A549 (cell line): ENCODE measurements at regions not wholly inside any gene's neighbourhood (a gene's known extent, or its start where the extent isn't known, plus 50 kb on each side); places are given as distances from the start of the nearest gene placed in this dataset.

Source experiments
- ATAC-seq, 2 experiments: fragments of 200-7000 bp in 1 of 2; fragments of >200 bp in 1 of 2; cut with Nextera tagmentation in 1 of 2; cut with Tn5 transposase in 1 of 2; 3 replicates each; pipeline versions ENCODE4 v1.8.0 to v1.9.1; 2018 to 2020; ENCODE audit warnings: mild to moderate bottlenecking in 1 of 2, moderate library complexity in 1 of 2
- CTCF ChIA-PET: fragments of 300-600 bp; sonication (Branson Sonifier 250); formaldehyde crosslinking; extraction: SDS; loops from one replicate; lab custom pipeline; 2021; ENCODE audit warnings: antibody characterized with exemption, inconsistent platforms; lab: Yijun Ruan, JAX
- POLR2A ChIA-PET: fragments of 350-600 bp; formaldehyde crosslinking; extraction: SDS; loops from one replicate; lab custom pipeline; 2021; ENCODE audit warnings: antibody characterized with exemption, inconsistent platforms; lab: Yijun Ruan, JAX
- DNase-seq, 2 experiments: peaks; one replicate each; pipeline versions ENCODE4 v3.0.0 to v3.0.0-alpha.2; 2011 to 2016; ENCODE audit warnings: low read depth in 1 of 2, low spot score in 1 of 2
- FAIRE-seq: peaks from 2 replicates; lab custom pipeline; 2011; peaks lifted over from hg19 to GRCh38; lab: Jason Lieb, UNC
- H3K27ac ChIP-seq, 2 experiments: fragments of >200 bp; sonication (Bioruptor Twin); formaldehyde crosslinking; 3 replicates each; pipeline ENCODE4 v1.5.1; 2016 to 2017
- H3K4me1 ChIP-seq: fragments of >200 bp; sonication (Bioruptor Twin); formaldehyde crosslinking; 3 replicates; pipeline ENCODE4 v1.6.1; 2016
- H3K4me2 ChIP-seq: fragments of >200 bp; sonication (Bioruptor Twin); formaldehyde crosslinking; 3 replicates; pipeline ENCODE4 v1.6.1; 2016
- H3K4me3 ChIP-seq: fragments of >200 bp; sonication (Bioruptor Twin); formaldehyde crosslinking; 3 replicates; pipeline ENCODE4 v1.5.1; 2016
- H3K9me3 ChIP-seq: fragments of >200 bp; sonication (Bioruptor Twin); formaldehyde crosslinking; 3 replicates; pipeline ENCODE4 v1.6.1; 2016
- BCL3 ChIP-seq: fragments of >200 bp; sonication (Bioruptor Twin); formaldehyde crosslinking; IDR thresholded peaks from 3 replicates; pipeline ENCODE4 v1.6.1; 2016
- CHD2 ChIP-seq: fragments of 150-350 bp; IDR thresholded peaks from 2 replicates; pipeline ENCODE4 v1.6.1; 2014; ENCODE audit warnings: low read length; ENCODE audit not compliant: partially characterized antibody
- CHD4 ChIP-seq: fragments of 200-600 bp; sonication (generic); IDR thresholded peaks from 2 replicates; pipeline ENCODE4 v1.6.1; 2016; ENCODE audit warnings: antibody characterized with exemption, mild to moderate bottlenecking, borderline replicate concordance
- EHF ChIP-seq: fragments of 250-450 bp; sonication (Bioruptor Pico); IDR thresholded peaks from 2 replicates; pipeline ENCODE4 v1.5.0; 2020; ENCODE audit warnings: mild to moderate bottlenecking
- EHMT2 ChIP-seq: fragments of 200-600 bp; sonication (generic); IDR thresholded peaks from 2 replicates; pipeline ENCODE4 v1.6.1; 2016; ENCODE audit warnings: antibody characterized with exemption, low read depth, mild to moderate bottlenecking, moderate library complexity
- ESRRA ChIP-seq: fragments of 150-350 bp; IDR thresholded peaks from 2 replicates; pipeline ENCODE4 v1.6.1; 2014; ENCODE audit warnings: mild to moderate bottlenecking, low read length, borderline replicate concordance
- FOSB ChIP-seq: fragments of 250-450 bp; sonication (Bioruptor Pico); IDR thresholded peaks from 2 replicates; pipeline ENCODE4 v1.5.0; 2020; ENCODE audit warnings: mild to moderate bottlenecking, moderate library complexity
- FOXS1 ChIP-seq: fragments of 250-450 bp; sonication (Bioruptor Pico); IDR thresholded peaks from 2 replicates; pipeline ENCODE4 v1.5.0; 2020; ENCODE audit warnings: mild to moderate bottlenecking, moderate library complexity
- GATA3 ChIP-seq: IDR thresholded peaks from 2 replicates; pipeline ENCODE4 v1.6.1; 2012; ENCODE audit warnings: borderline replicate concordance
- HES2 ChIP-seq: fragments of >200 bp; sonication (Bioruptor Twin); formaldehyde crosslinking; IDR thresholded peaks from 2 replicates; pipeline ENCODE4 v1.6.1; 2016
- HMGXB4 ChIP-seq: fragments of 250-450 bp; sonication (Bioruptor Pico); IDR thresholded peaks from 2 replicates; pipeline ENCODE4 v1.5.0; 2021; ENCODE audit warnings: mild to moderate bottlenecking, moderate library complexity, borderline replicate concordance
- JUN ChIP-seq, 2 experiments: fragments of >200 bp; sonication (Bioruptor Twin); formaldehyde crosslinking; IDR thresholded peaks; 2 replicates in 1 of 2; 3 replicates in 1 of 2; pipeline ENCODE4 v1.6.1; 2016 to 2017
- JUNB ChIP-seq: fragments of >200 bp; sonication (Bioruptor Twin); formaldehyde crosslinking; IDR thresholded peaks from 2 replicates; pipeline ENCODE4 v1.6.1; 2016
- MAFK ChIP-seq: fragments of 450-650 bp; IDR thresholded peaks from 2 replicates; pipeline ENCODE4 v1.6.1; 2014; ENCODE audit not compliant: partially characterized antibody
- MAZ ChIP-seq: fragments of 150-350 bp; IDR thresholded peaks from 2 replicates; pipeline ENCODE4 v1.6.1; 2014; ENCODE audit warnings: antibody characterized with exemption, low read depth, low read length, borderline replicate concordance
- POLR2AphosphoS2 ChIP-seq: conservative IDR thresholded peaks from 2 replicates; pipeline ENCODE4 v1.6.1; 2012; ENCODE audit warnings: low read length, improper control_type of control experiment, inconsistent platforms
- REST ChIP-seq: fragments of 200-600 bp; sonication (generic); IDR thresholded peaks from 2 replicates; pipeline ENCODE4 v1.6.1; 2016; ENCODE audit warnings: antibody characterized with exemption, mild to moderate bottlenecking, moderate library complexity
- RNF2 ChIP-seq: fragments of 200-600 bp; sonication (generic); IDR thresholded peaks from 2 replicates; pipeline ENCODE4 v1.6.1; 2016; ENCODE audit warnings: low read depth, mild to moderate bottlenecking, antibody characterized with exemption, moderate library complexity, borderline replicate concordance
- TP53 ChIP-seq: fragments of 250-450 bp; sonication (Bioruptor Pico); IDR thresholded peaks from 2 replicates; pipeline ENCODE4 v1.5.0; 2021; ENCODE audit warnings: mild to moderate bottlenecking, moderate library complexity
- WGBS: methylation state at CpG from one replicate; pipeline ENCODE4 v1.1.6; 2017; ENCODE audit errors: missing lambda C conversion rate; 5-methylcytosine and 5-hydroxymethylcytosine counted together

GRCh38 chr2:221786297-221786926 is 214.3 kb upstream of the EPHA4 start:
- POLR2A ChIA-PET, result no interaction called here

GRCh38 chr2:221780281-221780688 is 208.2 kb upstream of the EPHA4 start:
- DNase-seq (peak in 1 of 2 experiments; percentile 14), FAIRE-seq (no peak), ATAC-seq (peak; percentile 24 to 53; a peak in 3 of 6 replicates)
- CTCF ChIA-PET, result interaction anchor here (0.7 kb wide), 1 partner anchor 766 kb away, joined by 3 read pairs; no protein-coding TSS in a partner anchor
- Histone ChIP-seq H3K9me3 (no peaks in the 10 kb centered on the region), H3K4me3 (no peak overlapping the region), H3K4me2 (peak overlapping the region; percentile 47), H3K27ac (peak overlapping the region; percentile 7 to 43; a peak in 3 of 6 replicates), H3K4me1 (peaks cover 17% of the 10 kb centered on the region)
- 63% methylated on average over 1 of the region's 1 CpG for WGBS
- TF ChIP-seq GATA3, result no peak
- TF ChIP-seq HMGXB4 (CRISPR knock-in tag), result no peak
- TF ChIP-seq BCL3, result no peak
- no peak for TF ChIP-seq HES2
- TF ChIP-seq FOXS1, result no peak
- TF ChIP-seq EHMT2, result no peak
- POLR2A ChIA-PET, result no interaction called here

More at GRCh38 chr2:221786297-221786926, 214.3 kb upstream of the EPHA4 start:
- Histone ChIP-seq H3K4me1 (no peaks in the 10 kb centered on the region), H3K4me3 (no peak overlapping the region), H3K9me3 (no peaks in the 10 kb centered on the region), H3K27ac (no peak overlapping the region)
- 45% methylated on average over 5 of the region's 5 CpGs for WGBS
- CTCF ChIA-PET, result no interaction called here
- ATAC-seq, result no peak
- FAIRE-seq, result no peak
- no peak for DNase-seq
- no peak for TF ChIP-seq MAZ
- no peak for TF ChIP-seq ESRRA
- no peak for TF ChIP-seq RNF2
- TF ChIP-seq FOSB (CRISPR knock-in tag), result no peak
- no peak for TF ChIP-seq POLR2AphosphoS2
- TF ChIP-seq MAFK, result no peak
- TF ChIP-seq, all 56 proteins: peak for 0
- H3K4me2 ChIP-seq, result no peak overlapping the region

GRCh38 chr2:221779614-221780067 is 207.5 kb upstream of the EPHA4 start:
- peak in 1 of 2 experiments; percentile 50 for DNase-seq
- no peak overlapping the region for H3K4me3 ChIP-seq
- POLR2A ChIA-PET, result no interaction called here
- H3K4me1 ChIP-seq, result peaks cover 17% of the 10 kb centered on the region
- no peaks in the 10 kb centered on the region for H3K9me3 ChIP-seq
- no peak for TF ChIP-seq JUNB
- TF ChIP-seq EHF, result no peak
- TF ChIP-seq JUN (IDR thresholded peaks at IDR 0.05), result no peak
- TF ChIP-seq HMGXB4 (CRISPR knock-in tag), result no peak
- TF ChIP-seq REST, result no peak
- TF ChIP-seq TP53 (CRISPR knock-in tag), result no peak
- no peak for TF ChIP-seq CHD2
- TF ChIP-seq CHD4, result no peak
- TF ChIP-seq ESRRA, result no peak
- TF ChIP-seq, all 56 proteins: peak for 0
- H3K27ac ChIP-seq, result peak overlapping the region; percentile 7 to 43; a peak in 2 of 6 replicates
- FAIRE-seq (no peak), ATAC-seq (peak; percentile 39 to 77; a peak in 3 of 6 replicates)
- CTCF ChIA-PET, result no interaction called here
- H3K4me2 ChIP-seq, result peak overlapping the region; percentile 47
- WGBS, result 12% methylated on average over 4 of the region's 4 CpGs
